ENCODE measurements at regions not wholly inside any gene's neighbourhood (a gene's known extent, or its start where the extent isn't known, plus 50 kb on each side); places are given as distances from the start of the nearest gene placed in this dataset.

DNA sequence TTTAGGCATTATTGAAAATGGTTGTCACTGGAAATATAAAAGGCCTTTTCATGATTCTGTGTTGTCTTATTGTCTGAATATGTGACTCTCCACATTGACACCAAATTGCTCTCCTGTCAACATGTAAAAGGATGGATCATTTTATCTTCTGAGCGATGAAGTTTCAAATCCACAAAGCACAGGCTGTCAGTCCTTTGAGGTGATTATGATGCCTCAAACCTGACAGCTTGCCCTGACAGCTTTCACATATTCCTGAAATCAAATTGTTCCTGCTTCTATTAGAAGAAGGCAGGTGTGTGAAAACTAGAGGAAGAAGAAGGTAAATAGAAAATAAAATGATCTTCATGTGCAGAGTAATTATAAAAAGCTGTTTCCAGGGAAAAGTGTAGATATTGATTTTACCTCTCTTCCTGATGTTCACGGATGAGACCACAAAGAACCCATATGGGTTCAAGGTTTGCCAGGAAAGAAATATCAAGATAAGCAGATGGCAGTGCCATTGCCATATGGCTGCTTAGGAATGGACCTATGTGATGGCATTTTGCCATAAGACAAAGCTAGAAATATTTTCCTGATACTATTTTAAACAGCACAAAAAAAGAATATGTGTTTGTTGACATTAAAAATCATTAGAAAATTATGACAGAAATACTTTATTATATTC, 1006.3 kb upstream of the AGA start:
- Histone ChIP-seq H3K79me2 (ENCODE audit: insufficient read depth, low read length) (no peaks in the 10 kb centered on the region), H2AFZ (ENCODE audit: insufficient read depth, low read depth, low read length, poor library complexity, severe bottlenecking) (no peak overlapping the region), H3K9me3 (replicated peaks in 1 of 2; ENCODE audit: control insufficient read depth in 1 of 2, insufficient read depth in 1 of 2, low read length in 2 of 2) (peaks cover 18 to 23% of the 10 kb centered on the region in 2 donors), H3K4me2 (replicated peaks; ENCODE audit: extremely low read depth, low read length, poor library complexity, severe bottlenecking) (no peak overlapping the region), H4K20me1 (ENCODE audit: insufficient read depth, low read length) (no peaks in the 10 kb centered on the region), H3K27ac (ENCODE audit: low read depth in 1 of 2, low read length in 2 of 2) (no peak overlapping the region), H3K9ac (ENCODE audit: insufficient read depth, low read length, poor library complexity, severe bottlenecking) (no peak overlapping the region), H3K27me3 (ENCODE audit: control insufficient read depth in 2 of 2, insufficient read depth in 2 of 2, low read length in 2 of 2) (no peaks in the 10 kb centered on the region), H3K4me3 (replicated peaks in 1 of 3; ENCODE audit: low read depth in 2 of 3, low read length in 3 of 3) (no peak overlapping the region), H3K4me1 (ENCODE audit: control insufficient read depth in 1 of 2, insufficient read depth in 2 of 2, low read length in 2 of 2) (no peaks in the 10 kb centered on the region), H3K36me3 (replicated peaks in 1 of 2; ENCODE audit: control insufficient read depth in 1 of 2, insufficient read depth in 2 of 2, low read length in 2 of 2) (no peaks in the 10 kb centered on the region)
- Mint-ChIP-seq H3K36me3 (no peaks in the 10 kb centered on the region), H3K27me3 (ENCODE audit: low read depth in 3 of 3) (no peaks in the 10 kb centered on the region), H3K4me1 (no peaks in the 10 kb centered on the region), H3K27ac (no peak overlapping the region), H3K4me3 (no peak overlapping the region), H3K9me3 (peaks cover 0 to 17% (median 9%) of the 10 kb centered on the region in 7 donors)
- intact Hi-C loops (cut with micrococcal nuclease), result no loop called here
- WGBS (ENCODE audit: insufficient coverage), result no CpG with 5 or more reads among the region's 2 CpGs
- TF ChIP-seq, protein P1, sequence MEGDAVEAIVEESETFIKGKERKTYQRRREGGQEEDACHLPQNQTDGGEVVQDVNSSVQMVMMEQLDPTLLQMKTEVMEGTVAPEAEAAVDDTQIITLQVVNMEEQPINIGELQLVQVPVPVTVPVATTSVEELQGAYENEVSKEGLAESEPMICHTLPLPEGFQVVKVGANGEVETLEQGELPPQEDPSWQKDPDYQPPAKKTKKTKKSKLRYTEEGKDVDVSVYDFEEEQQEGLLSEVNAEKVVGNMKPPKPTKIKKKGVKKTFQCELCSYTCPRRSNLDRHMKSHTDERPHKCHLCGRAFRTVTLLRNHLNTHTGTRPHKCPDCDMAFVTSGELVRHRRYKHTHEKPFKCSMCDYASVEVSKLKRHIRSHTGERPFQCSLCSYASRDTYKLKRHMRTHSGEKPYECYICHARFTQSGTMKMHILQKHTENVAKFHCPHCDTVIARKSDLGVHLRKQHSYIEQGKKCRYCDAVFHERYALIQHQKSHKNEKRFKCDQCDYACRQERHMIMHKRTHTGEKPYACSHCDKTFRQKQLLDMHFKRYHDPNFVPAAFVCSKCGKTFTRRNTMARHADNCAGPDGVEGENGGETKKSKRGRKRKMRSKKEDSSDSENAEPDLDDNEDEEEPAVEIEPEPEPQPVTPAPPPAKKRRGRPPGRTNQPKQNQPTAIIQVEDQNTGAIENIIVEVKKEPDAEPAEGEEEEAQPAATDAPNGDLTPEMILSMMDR (IDR thresholded peaks at IDR 0.05), result no peak
- no peak for DNase-seq

GRCh38 chr4:178450614-178451013, 1008.4 kb upstream of the AGA start:
- H3K36me3 Mint-ChIP-seq, result no peaks in the 10 kb centered on the region
- no peak overlapping the region for H3K4me3 Mint-ChIP-seq
- Histone ChIP-seq H3K27ac (ENCODE audit: low read depth in 1 of 2, low read length in 2 of 2) (no peak overlapping the region), H3K4me2 (replicated peaks; ENCODE audit: extremely low read depth, low read length, poor library complexity, severe bottlenecking) (no peak overlapping the region), H4K20me1 (ENCODE audit: insufficient read depth, low read length) (no peaks in the 10 kb centered on the region), H3K36me3 (replicated peaks in 1 of 2; ENCODE audit: control insufficient read depth in 1 of 2, insufficient read depth in 2 of 2, low read length in 2 of 2) (no peaks in the 10 kb centered on the region), H3K4me1 (ENCODE audit: control insufficient read depth in 1 of 2, insufficient read depth in 2 of 2, low read length in 2 of 2) (no peaks in the 10 kb centered on the region), H3K79me2 (ENCODE audit: insufficient read depth, low read length) (no peaks in the 10 kb centered on the region), H3K9me3 (replicated peaks in 1 of 2; ENCODE audit: control insufficient read depth in 1 of 2, insufficient read depth in 1 of 2, low read length in 2 of 2) (peaks cover 23 to 27% of the 10 kb centered on the region in 2 donors), H3K9ac (ENCODE audit: insufficient read depth, low read length, poor library complexity, severe bottlenecking) (no peak overlapping the region), H3K4me3 (replicated peaks in 1 of 3; ENCODE audit: low read depth in 2 of 3, low read length in 3 of 3) (no peak overlapping the region), H3K27me3 (ENCODE audit: control insufficient read depth in 2 of 2, insufficient read depth in 2 of 2, low read length in 2 of 2) (no peaks in the 10 kb centered on the region), H2AFZ (ENCODE audit: insufficient read depth, low read depth, low read length, poor library complexity, severe bottlenecking) (no peak overlapping the region)
- TF ChIP-seq, protein P1 (IDR thresholded peaks at IDR 0.05), result no peak
- no peaks in the 10 kb centered on the region for H3K27me3 Mint-ChIP-seq (ENCODE audit: low read depth in 3 of 3)
- DNase-seq, result no peak
- WGBS (ENCODE audit: insufficient coverage), result 92% methylated on average over 1 of the region's 3 CpGs
- H3K4me1 Mint-ChIP-seq, result no peaks in the 10 kb centered on the region
- intact Hi-C loops (cut with micrococcal nuclease), result no loop called here
- H3K9me3 Mint-ChIP-seq, result peaks cover 0 to 23% (median 9%) of the 10 kb centered on the region in 7 donors
- no peak overlapping the region for H3K27ac Mint-ChIP-seq

All from CD14-positive monocyte (primary cell).